H1 (cell line): ENCODE measurements at regions not wholly inside any gene's neighbourhood (a gene's known extent, or its start where the extent isn't known, plus 50 kb on each side); places are given as distances from the start of the nearest gene placed in this dataset.

Experiments
- ASH2L ChIP-seq: fragments of 200-600, 300-600 bp; sonication (generic); IDR thresholded peaks from one replicate; pipeline ENCODE4 v1.7.1; 2017; ENCODE audit warnings: low read length
- CHD2 ChIP-seq: IDR thresholded peaks from 2 replicates; pipeline ENCODE4 v1.6.1; 2012; ENCODE audit warnings: low read length, improper control_type of control experiment
- GTF2F1 ChIP-seq: IDR thresholded peaks from 2 replicates; pipeline ENCODE4 v1.6.1; 2012; ENCODE audit warnings: low read depth, low read length, improper control_type of control experiment, borderline replicate concordance
- KDM4A ChIP-seq: IDR thresholded peaks from one replicate; pipeline ENCODE4 v1.7.1; 2012; ENCODE audit warnings: low read depth, mild to moderate bottlenecking, moderate library complexity, low read length, inconsistent platforms; ENCODE audit not compliant: severe bottlenecking
- MAFK ChIP-seq: IDR thresholded peaks from 2 replicates; pipeline ENCODE4 v1.6.1; 2012; ENCODE audit warnings: low read depth, mild to moderate bottlenecking, improper control_type of control experiment, low read length
- SIRT6 ChIP-seq: IDR thresholded peaks from one replicate; pipeline ENCODE4 v1.7.1; 2012; ENCODE audit warnings: low read length, inconsistent platforms
- SP2 ChIP-seq: IDR thresholded peaks from 2 replicates; pipeline ENCODE4 v1.6.1; 2012; ENCODE audit warnings: mild to moderate bottlenecking, low read length, inconsistent platforms
- ZNF274 ChIP-seq: IDR thresholded peaks from 2 replicates; pipeline ENCODE4 v1.7.0; 2012; ENCODE audit warnings: low read length, borderline replicate concordance; ENCODE audit errors: extremely low read depth

DNA sequence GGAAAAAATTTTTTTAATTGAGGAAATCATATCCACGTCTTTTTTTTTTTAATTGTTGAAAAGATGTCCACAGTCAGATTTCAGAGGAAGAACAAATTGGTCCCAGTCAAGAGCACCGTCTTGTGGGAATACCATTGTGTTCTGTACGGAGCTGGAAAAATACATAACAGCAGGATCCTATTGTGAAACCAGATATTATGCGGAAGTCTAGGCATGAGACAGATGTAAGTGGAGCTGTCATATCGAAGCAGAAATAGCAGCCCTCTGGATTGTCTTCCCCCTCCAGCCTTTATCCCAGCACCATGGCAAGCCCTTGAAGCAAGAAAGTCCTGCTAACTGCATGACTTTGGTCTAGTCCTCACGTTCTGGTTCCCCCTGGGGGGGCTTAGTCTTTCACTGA lies 391.6 kb upstream of the ASIC2 start (continued):
- TF ChIP-seq CHD2 = no peak
- TF ChIP-seq MAFK = no peak
- no peak for TF ChIP-seq KDM4A
- TF ChIP-seq ZNF274 = no peak
- TF ChIP-seq SP2 = no peak
- no peak for TF ChIP-seq SIRT6
- no peak for TF ChIP-seq ASH2L
- no peak for TF ChIP-seq GTF2F1
